ENCODE measurements at regions not wholly inside any gene's neighbourhood (a gene's known extent, or its start where the extent isn't known, plus 50 kb on each side); places are given as distances from the start of the nearest gene placed in this dataset.
A peak's percentile ranks its signal among the peaks of the same experiment; 100 is the strongest.

DNA sequence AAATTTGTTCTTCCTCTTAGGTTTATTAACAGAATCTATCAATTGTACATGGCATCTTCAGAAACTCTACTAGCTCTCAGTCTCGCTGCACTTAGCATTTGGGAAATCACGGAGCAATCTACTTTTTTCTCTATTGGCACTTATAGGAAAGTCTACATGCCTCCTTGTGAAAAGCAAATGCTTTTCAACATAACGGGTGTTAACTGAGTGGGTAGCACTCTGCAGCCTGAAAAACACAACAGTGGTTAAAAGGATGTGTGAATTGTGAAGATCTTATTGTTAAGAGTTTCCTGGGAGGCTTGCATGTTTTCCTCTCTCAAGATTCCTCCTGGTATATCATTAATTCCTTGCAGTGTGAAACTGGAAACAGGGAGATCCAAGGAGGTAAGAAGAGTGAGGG lies 204.2 kb upstream of the SESN3 start:
- ATAC-seq (no peak), DNase-seq (ENCODE audit: low spot score) (no peak)
- Mint-ChIP-seq H3K9me3 (no peaks in the 10 kb centered on the region), H3K27ac (peak overlapping the region in 1 of 2 donors; percentile 13), H3K36me3 (no peaks in the 10 kb centered on the region), H3K4me1 (ENCODE audit: low read depth in 2 of 2) (peaks cover 14 to 18% of the 10 kb centered on the region in 2 donors), H3K27me3 (peaks cover 2 to 9% of the 10 kb centered on the region in 2 donors), H3K4me3 (peak overlapping the region; percentile 8)

GRCh38 chr11:95434489-95435057 lies 203.6 kb upstream of the SESN3 start:
- H3K36me3 Mint-ChIP-seq: no peaks in the 10 kb centered on the region
- H3K9me3 Mint-ChIP-seq: no peaks in the 10 kb centered on the region
- peaks cover 2 to 9% of the 10 kb centered on the region in 2 donors for H3K27me3 Mint-ChIP-seq
- no peak overlapping the region for H3K27ac Mint-ChIP-seq
- peaks cover 14 to 18% of the 10 kb centered on the region in 2 donors for H3K4me1 Mint-ChIP-seq (ENCODE audit: low read depth in 2 of 2)
- no peak for DNase-seq (ENCODE audit: low spot score)
- no peak overlapping the region for H3K4me3 Mint-ChIP-seq
- no peak for ATAC-seq

DNA sequence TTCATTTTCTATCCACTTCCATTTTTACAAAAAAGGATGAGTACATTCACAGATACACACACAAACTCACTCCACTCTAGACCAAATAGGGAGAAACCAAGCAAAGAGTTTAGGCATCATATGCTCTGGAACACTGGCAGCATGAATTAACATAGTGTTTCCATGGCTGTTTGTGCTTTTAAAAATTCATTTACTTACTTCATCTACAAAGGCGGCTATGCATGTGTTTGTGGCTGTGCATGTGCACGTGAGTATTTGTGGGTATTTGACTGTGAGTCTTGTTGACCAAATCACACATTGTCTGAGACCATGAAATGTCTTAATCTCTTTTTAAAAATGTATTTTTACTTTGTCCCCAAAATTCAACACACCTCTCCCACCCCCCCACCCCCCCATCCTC lies 203.0 kb upstream of the SESN3 start:
- peaks cover 2 to 9% of the 10 kb centered on the region in 2 donors for H3K27me3 Mint-ChIP-seq
- DNase-seq (ENCODE audit: low spot score): no peak
- H3K4me1 Mint-ChIP-seq (ENCODE audit: low read depth in 2 of 2): peaks cover 14 to 18% of the 10 kb centered on the region in 2 donors
- H3K27ac Mint-ChIP-seq: no peak overlapping the region
- no peak for ATAC-seq
- H3K4me3 Mint-ChIP-seq: no peak overlapping the region
- no peaks in the 10 kb centered on the region for H3K9me3 Mint-ChIP-seq
- no peaks in the 10 kb centered on the region for H3K36me3 Mint-ChIP-seq

GRCh38 chr11:95432714-95433503 lies 201.9 kb upstream of the SESN3 start:
- Mint-ChIP-seq H3K27me3 (peaks cover 2 to 9% of the 10 kb centered on the region in 2 donors), H3K9me3 (no peaks in the 10 kb centered on the region), H3K4me1 (ENCODE audit: low read depth in 2 of 2) (peaks cover 14 to 18% of the 10 kb centered on the region in 2 donors), H3K4me3 (no peak overlapping the region), H3K27ac (no peak overlapping the region), H3K36me3 (no peaks in the 10 kb centered on the region)
- DNase-seq (ENCODE audit: low spot score) (no peak), ATAC-seq (no peak)

DNA sequence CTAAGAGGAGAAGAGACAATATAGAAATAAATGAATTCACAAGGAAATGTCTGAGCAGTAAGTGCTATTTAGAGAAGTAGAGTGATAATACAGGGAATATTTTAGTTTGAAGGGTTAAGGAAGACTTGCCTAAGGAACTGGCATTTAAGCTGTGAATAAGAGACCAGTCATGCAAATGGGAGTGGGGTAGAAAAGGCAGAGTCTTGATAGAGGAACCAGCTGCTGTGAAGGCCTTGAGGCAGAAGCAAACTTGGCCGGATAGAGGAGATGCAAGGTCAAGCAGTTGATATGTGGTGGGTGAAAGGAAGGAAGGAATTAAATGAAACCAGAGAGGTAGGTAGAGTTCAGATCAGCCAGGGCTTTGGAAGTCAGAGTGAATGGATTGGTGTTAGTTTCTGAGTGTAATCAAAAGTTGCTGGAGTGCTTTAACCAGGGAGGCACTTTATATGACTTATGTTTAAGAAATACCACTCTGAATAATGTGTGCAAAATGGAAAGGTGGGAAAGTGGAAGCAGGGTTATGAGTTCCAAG lies 198.4 kb upstream of the SESN3 start:
- Mint-ChIP-seq H3K27me3 (peaks cover 6 to 27% of the 10 kb centered on the region in 2 donors), H3K4me1 (ENCODE audit: low read depth in 2 of 2) (peaks cover 2 to 6% of the 10 kb centered on the region in 2 donors)

GRCh38 chr11:95426823-95427462 lies 195.9 kb upstream of the SESN3 start:
- Mint-ChIP-seq H3K27ac (no peak overlapping the region), H3K4me3 (no peak overlapping the region), H3K9me3 (no peaks in the 10 kb centered on the region), H3K4me1 (ENCODE audit: low read depth in 2 of 2) (no peaks in the 10 kb centered on the region), H3K27me3 (peaks cover 4 to 18% of the 10 kb centered on the region in 2 donors), H3K36me3 (no peaks in the 10 kb centered on the region)
- DNase-seq (ENCODE audit: low spot score): no peak
- ATAC-seq: no peak

More for the DNA sequence above, 198.4 kb upstream of the SESN3 start:
- Mint-ChIP-seq H3K36me3 (no peaks in the 10 kb centered on the region), H3K4me3 (no peak overlapping the region), H3K9me3 (no peaks in the 10 kb centered on the region), H3K27ac (no peak overlapping the region)
- DNase-seq (ENCODE audit: low spot score): no peak
- ATAC-seq: no peak

DNA sequence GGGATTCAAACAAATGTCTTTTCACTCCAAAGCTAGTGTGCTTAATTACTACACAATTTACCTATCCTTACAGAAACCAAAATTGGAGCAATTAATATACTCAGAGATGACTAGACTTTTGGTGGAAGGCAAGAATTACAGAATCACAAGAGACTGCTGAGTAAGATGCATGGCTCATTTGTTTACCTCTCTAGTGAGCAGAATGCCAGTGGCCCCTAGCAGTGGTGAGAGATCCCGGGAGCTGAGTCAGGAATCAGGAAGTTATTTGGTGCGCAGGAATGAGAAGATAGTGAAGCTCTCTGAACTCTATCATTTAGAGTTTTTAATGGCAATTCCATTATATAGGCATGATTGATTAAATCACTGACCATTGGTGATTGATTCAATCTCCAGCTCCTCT lies 188.9 kb upstream of the SESN3 start:
- DNase-seq (ENCODE audit: low spot score) (no peak), ATAC-seq (no peak)
- Mint-ChIP-seq H3K9me3 (no peaks in the 10 kb centered on the region), H3K27me3 (no peaks in the 10 kb centered on the region), H3K27ac (no peak overlapping the region), H3K36me3 (no peaks in the 10 kb centered on the region), H3K4me1 (ENCODE audit: low read depth in 2 of 2) (no peaks in the 10 kb centered on the region), H3K4me3 (no peak overlapping the region)

DNA sequence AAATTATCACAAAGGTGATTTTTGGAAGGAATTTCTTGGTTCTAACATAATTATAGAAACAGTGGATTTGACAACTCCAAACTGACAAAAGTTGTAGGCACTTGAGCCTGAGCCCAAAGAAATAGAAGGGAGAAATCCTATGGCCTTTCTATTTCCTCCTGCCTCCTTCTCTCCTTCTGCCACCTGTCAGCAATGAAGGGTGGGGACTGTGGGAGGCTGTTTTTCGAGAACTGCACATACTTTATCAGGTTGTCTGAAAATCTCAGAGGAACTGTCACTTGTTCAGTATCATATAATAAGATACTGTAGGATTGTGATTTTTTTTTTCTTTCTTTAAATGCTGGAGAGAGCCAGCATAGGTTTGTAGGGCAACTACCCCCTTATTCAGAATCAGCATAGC lies 187.9 kb upstream of the SESN3 start:
- ATAC-seq: no peak
- Mint-ChIP-seq H3K4me3 (no peak overlapping the region), H3K27me3 (no peaks in the 10 kb centered on the region), H3K4me1 (ENCODE audit: low read depth in 2 of 2) (no peaks in the 10 kb centered on the region), H3K36me3 (no peaks in the 10 kb centered on the region), H3K9me3 (no peaks in the 10 kb centered on the region), H3K27ac (no peak overlapping the region)
- DNase-seq (ENCODE audit: low spot score): no peak

DNA sequence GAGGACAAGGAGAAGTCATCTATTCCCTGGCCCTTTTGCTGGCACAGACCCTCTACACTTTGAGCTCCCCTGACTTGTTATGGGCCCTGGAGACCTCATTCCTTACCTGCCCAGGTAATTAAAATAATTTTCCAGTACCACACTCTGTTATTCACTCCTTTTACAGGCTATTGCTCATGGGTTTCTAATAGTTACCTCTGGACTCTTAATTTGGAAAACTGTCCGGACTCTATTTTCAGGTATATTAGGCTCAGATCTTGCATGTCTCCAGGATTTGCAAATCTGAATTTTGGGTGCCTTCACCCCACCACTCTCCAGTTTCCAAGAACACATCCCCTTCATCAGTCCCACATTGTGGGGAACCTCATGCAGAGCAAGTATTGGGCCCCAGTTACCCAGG lies 186.8 kb upstream of the SESN3 start:
- Mint-ChIP-seq H3K27ac (no peak overlapping the region), H3K36me3 (no peaks in the 10 kb centered on the region), H3K27me3 (no peaks in the 10 kb centered on the region), H3K4me1 (ENCODE audit: low read depth in 2 of 2) (no peaks in the 10 kb centered on the region), H3K4me3 (no peak overlapping the region), H3K9me3 (no peaks in the 10 kb centered on the region)
- no peak for ATAC-seq
- DNase-seq (ENCODE audit: low spot score): no peak

- H3K4me3 Mint-ChIP-seq: no peak overlapping the region
- no peak for ATAC-seq
- no peak overlapping the region for H3K27ac Mint-ChIP-seq
- H3K4me1 Mint-ChIP-seq (ENCODE audit: low read depth in 2 of 2): no peaks in the 10 kb centered on the region
- no peak for DNase-seq (ENCODE audit: low spot score)
- H3K9me3 Mint-ChIP-seq: no peaks in the 10 kb centered on the region
- no peaks in the 10 kb centered on the region for H3K27me3 Mint-ChIP-seq
- H3K36me3 Mint-ChIP-seq: no peaks in the 10 kb centered on the region
These were observed 184.9 kb upstream of the SESN3 start for GRCh38 chr11:95415837-95416304.

GRCh38 chr11:95414217-95414616 lies 183.2 kb upstream of the SESN3 start:
- H3K27ac Mint-ChIP-seq: no peak overlapping the region
- H3K4me3 Mint-ChIP-seq: no peak overlapping the region
- H3K27me3 Mint-ChIP-seq: no peaks in the 10 kb centered on the region
- no peaks in the 10 kb centered on the region for H3K9me3 Mint-ChIP-seq
- no peaks in the 10 kb centered on the region for H3K4me1 Mint-ChIP-seq (ENCODE audit: low read depth in 2 of 2)
- no peaks in the 10 kb centered on the region for H3K36me3 Mint-ChIP-seq
- DNase-seq (ENCODE audit: low spot score) (no peak), ATAC-seq (no peak)

DNA sequence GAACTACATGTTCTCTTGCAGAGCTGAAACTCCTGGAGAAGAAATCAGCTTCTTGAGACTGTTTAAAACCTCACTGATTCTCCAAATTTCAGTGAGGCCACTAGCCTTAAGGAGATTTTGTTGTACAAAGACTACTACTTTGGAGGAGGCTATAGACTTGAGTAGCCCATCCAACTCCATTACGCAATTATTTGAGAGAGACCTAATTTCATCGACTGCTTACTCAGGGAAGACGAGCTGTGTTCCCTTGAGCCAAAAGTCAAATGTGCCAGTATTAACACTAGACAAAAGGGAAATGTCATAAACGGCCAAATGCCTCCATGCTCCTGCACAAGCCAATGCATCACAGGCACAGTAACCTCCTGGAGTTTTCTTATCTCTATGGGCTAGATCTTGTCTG lies 182.8 kb upstream of the SESN3 start:
- no peaks in the 10 kb centered on the region for H3K9me3 Mint-ChIP-seq
- H3K27me3 Mint-ChIP-seq: no peaks in the 10 kb centered on the region
- no peak overlapping the region for H3K27ac Mint-ChIP-seq
- DNase-seq (ENCODE audit: low spot score) (no peak), ATAC-seq (no peak)
- H3K36me3 Mint-ChIP-seq: no peaks in the 10 kb centered on the region
- no peaks in the 10 kb centered on the region for H3K4me1 Mint-ChIP-seq (ENCODE audit: low read depth in 2 of 2)
- H3K4me3 Mint-ChIP-seq: no peak overlapping the region

GRCh38 chr11:95413021-95413420 lies 182.0 kb upstream of the SESN3 start:
- Mint-ChIP-seq H3K9me3 (no peaks in the 10 kb centered on the region), H3K4me1 (ENCODE audit: low read depth in 2 of 2) (no peaks in the 10 kb centered on the region), H3K4me3 (no peak overlapping the region), H3K27ac (no peak overlapping the region), H3K36me3 (no peaks in the 10 kb centered on the region), H3K27me3 (peaks cover 0 to 2% of the 10 kb centered on the region in 2 donors)
- ATAC-seq (no peak), DNase-seq (ENCODE audit: low spot score) (no peak)

GRCh38 chr11:95412074-95412473 lies 181.1 kb upstream of the SESN3 start:
- H3K27me3 Mint-ChIP-seq: peaks cover 0 to 10% of the 10 kb centered on the region in 2 donors
- no peaks in the 10 kb centered on the region for H3K36me3 Mint-ChIP-seq
- H3K4me3 Mint-ChIP-seq: no peak overlapping the region
- no peaks in the 10 kb centered on the region for H3K9me3 Mint-ChIP-seq
- no peak overlapping the region for H3K27ac Mint-ChIP-seq
- ATAC-seq (no peak), DNase-seq (ENCODE audit: low spot score) (no peak)
- H3K4me1 Mint-ChIP-seq (ENCODE audit: low read depth in 2 of 2): no peaks in the 10 kb centered on the region

Measured in natural killer cell treated with Interleukin-12 subunit alpha and Interleukin-12 subunit beta and Interleukin-15 and Interleukin-18, amount 100 ng/mL, for 72 hours (primary cell).